Stimulated activated naive CD8-positive, alpha-beta T cell treated with anti-CD3 and anti-CD28 coated beads, Interleukin-15, amount 100 ng/mL, for 72 hours (primary cell): ENCODE measurements at regions not wholly inside any gene's neighbourhood (a gene's known extent, or its start where the extent isn't known, plus 50 kb on each side); places are given as distances from the start of the nearest gene placed in this dataset.

Source experiments
- ATAC-seq: fragments of 150-1000 bp; cut with Tn5 transposase; 2 replicates; pipeline ENCODE4 v1.10.0; 2021; ENCODE audit warnings: mild to moderate bottlenecking, moderate library complexity
- DNase-seq, 2 donors: peaks; one replicate each; pipeline ENCODE4 v3.0.0; 2021 to 2022
- H3K27ac Mint-ChIP-seq, 2 donors: one replicate each; pipeline ENCODE4 v1.8.0; 2022; ENCODE audit warnings: mild to moderate bottlenecking in 2 of 2, mixed read lengths in 2 of 2, moderate library complexity in 2 of 2
- H3K27me3 Mint-ChIP-seq: one replicate; pipeline ENCODE4 v1.8.0; 2022; ENCODE audit warnings: mixed read lengths
- H3K4me1 Mint-ChIP-seq: one replicate; pipeline ENCODE4 v1.8.0; 2022; ENCODE audit warnings: mild to moderate bottlenecking, mixed read lengths
- H3K4me3 Mint-ChIP-seq, 2 donors: one replicate each; pipeline ENCODE4 v1.8.0; 2022; ENCODE audit warnings: mild to moderate bottlenecking in 2 of 2, mixed read lengths in 2 of 2, moderate library complexity in 1 of 2
- H3K9me3 Mint-ChIP-seq, 2 donors: one replicate each; pipeline ENCODE4 v1.8.0; 2022; ENCODE audit warnings: mixed read lengths in 2 of 2

- Mint-ChIP-seq H3K27ac (no peak overlapping the region), H3K4me3 (no peak overlapping the region), H3K9me3 (no peaks in the 10 kb centered on the region), H3K27me3 (no peaks in the 10 kb centered on the region), H3K4me1 (no peaks in the 10 kb centered on the region)
- ATAC-seq, result no peak
- no peak for DNase-seq
Observed at GRCh38 chr4:158068068-158068467, 104.8 kb downstream of the GASK1B start.

DNA sequence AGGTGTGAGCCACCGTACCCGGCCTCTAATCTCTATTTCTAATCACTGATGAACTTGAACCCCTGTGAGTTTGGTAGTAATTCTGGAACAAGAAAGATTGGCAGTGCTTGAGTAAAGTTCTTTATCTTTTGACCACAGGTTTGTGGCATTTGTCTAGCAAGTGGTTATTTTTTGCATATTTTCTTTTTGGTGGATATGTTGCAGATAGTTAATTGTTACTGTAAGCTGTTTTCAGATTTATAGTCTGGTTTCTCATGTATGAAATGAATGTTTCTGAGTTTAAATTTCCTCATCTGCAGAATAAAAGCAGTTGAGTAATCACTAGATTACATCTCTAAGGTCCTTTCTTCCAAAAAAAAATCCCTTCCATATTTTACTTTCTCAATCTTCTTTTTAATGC lies 105.2 kb downstream of the GASK1B start:
- ATAC-seq (no peak), DNase-seq (no peak)
- Mint-ChIP-seq H3K27me3 (no peaks in the 10 kb centered on the region), H3K9me3 (no peaks in the 10 kb centered on the region), H3K4me1 (no peaks in the 10 kb centered on the region), H3K27ac (no peak overlapping the region), H3K4me3 (no peak overlapping the region)

GRCh38 chr4:158065603-158066002 lies 107.2 kb downstream of the GASK1B start:
- no peak for DNase-seq
- H3K9me3 Mint-ChIP-seq, result no peaks in the 10 kb centered on the region
- no peaks in the 10 kb centered on the region for H3K4me1 Mint-ChIP-seq
- no peak overlapping the region for H3K4me3 Mint-ChIP-seq
- no peaks in the 10 kb centered on the region for H3K27me3 Mint-ChIP-seq
- no peak overlapping the region for H3K27ac Mint-ChIP-seq
- ATAC-seq, result no peak

- Mint-ChIP-seq H3K4me3 (no peak overlapping the region), H3K9me3 (no peaks in the 10 kb centered on the region), H3K27me3 (no peaks in the 10 kb centered on the region), H3K27ac (no peak overlapping the region), H3K4me1 (no peaks in the 10 kb centered on the region)
- no peak for DNase-seq
- no peak for ATAC-seq
Observed at GRCh38 chr4:158065176-158065575, 107.6 kb downstream of the GASK1B start.

DNA sequence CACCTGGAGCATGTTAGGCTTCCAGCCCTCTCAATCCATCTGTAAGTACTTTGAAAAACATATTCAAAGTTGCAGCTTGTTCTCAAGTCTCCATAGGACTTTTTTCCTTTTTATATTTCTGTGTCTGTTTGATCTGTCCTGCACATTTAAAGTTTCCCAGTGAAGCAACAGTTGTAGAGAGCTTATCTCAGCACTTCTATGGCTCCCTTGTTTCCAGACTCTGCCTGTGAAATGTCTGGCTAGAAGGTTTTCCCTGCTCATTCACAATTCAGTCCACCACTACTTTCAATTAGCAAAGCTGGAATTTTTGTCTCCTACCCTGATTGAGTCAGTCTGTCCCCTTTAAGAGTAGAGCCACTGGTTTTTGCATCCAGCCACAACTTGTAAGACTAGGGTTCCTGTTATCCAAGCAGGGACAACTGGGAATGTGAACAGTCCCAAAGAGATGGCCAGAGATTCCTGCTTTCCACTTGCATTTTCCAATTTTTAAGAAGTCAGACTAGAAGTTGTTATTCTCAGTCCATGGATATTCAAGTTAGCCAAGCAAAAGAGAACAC lies 116.1 kb downstream of the GASK1B start:
- no peaks in the 10 kb centered on the region for H3K27me3 Mint-ChIP-seq
- no peaks in the 10 kb centered on the region for H3K4me1 Mint-ChIP-seq
- DNase-seq, result no peak
- no peak overlapping the region for H3K27ac Mint-ChIP-seq
- ATAC-seq, result no peak
- no peak overlapping the region for H3K4me3 Mint-ChIP-seq
- no peaks in the 10 kb centered on the region for H3K9me3 Mint-ChIP-seq

DNA sequence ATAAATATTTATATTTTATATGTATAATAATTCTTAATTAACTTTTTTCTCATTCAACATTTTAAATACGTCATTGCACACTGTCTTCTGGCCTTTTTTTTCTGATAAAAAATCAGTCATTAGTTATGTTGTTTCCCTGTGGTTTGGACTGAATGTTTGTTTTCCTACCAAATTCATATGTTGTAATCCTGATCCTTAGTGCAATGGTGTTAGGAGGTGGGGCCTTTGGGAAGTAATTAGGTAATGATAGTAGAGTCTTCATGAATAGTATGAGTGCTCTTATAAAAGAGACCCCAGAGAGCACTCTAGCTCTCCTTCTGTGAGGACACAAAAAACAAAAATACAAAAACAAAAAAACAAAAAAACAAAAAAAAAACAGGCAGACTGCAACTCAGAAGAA lies 117.2 kb downstream of the GASK1B start:
- Mint-ChIP-seq H3K27me3 (no peaks in the 10 kb centered on the region), H3K4me3 (no peak overlapping the region), H3K9me3 (no peaks in the 10 kb centered on the region), H3K4me1 (no peaks in the 10 kb centered on the region), H3K27ac (no peak overlapping the region)
- DNase-seq (no peak), ATAC-seq (no peak)

DNA sequence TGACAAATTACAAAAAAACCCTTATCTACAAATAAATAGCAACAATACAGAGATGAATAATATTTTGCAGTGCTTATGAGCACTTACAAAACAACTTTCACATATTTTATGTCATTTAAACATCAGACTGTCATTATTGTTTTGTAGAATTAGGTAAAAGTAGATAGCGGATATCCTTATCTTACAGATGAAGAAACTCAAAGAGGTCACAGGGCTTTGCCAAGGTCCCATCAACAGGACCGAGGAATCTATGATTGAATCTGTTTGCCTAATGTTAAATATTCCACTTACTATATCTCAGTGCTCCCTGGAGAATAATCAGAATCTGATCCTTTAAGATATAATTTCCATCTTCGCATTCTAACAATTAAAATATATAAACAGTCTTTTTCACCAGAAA lies 119.0 kb downstream of the GASK1B start:
- Mint-ChIP-seq H3K4me1 (no peaks in the 10 kb centered on the region), H3K27me3 (no peaks in the 10 kb centered on the region), H3K27ac (no peak overlapping the region), H3K9me3 (no peaks in the 10 kb centered on the region), H3K4me3 (no peak overlapping the region)
- no peak for ATAC-seq
- DNase-seq, result no peak

GRCh38 chr4:158053086-158053485 lies 119.7 kb downstream of the GASK1B start:
- Mint-ChIP-seq H3K4me3 (no peak overlapping the region), H3K27me3 (no peaks in the 10 kb centered on the region), H3K4me1 (no peaks in the 10 kb centered on the region), H3K27ac (no peak overlapping the region), H3K9me3 (no peaks in the 10 kb centered on the region)
- no peak for ATAC-seq
- DNase-seq, result no peak

GRCh38 chr4:158051401-158052235 lies 121.2 kb downstream of the GASK1B start:
- Mint-ChIP-seq H3K27me3 (no peaks in the 10 kb centered on the region), H3K9me3 (no peaks in the 10 kb centered on the region), H3K27ac (no peak overlapping the region), H3K4me1 (no peaks in the 10 kb centered on the region), H3K4me3 (no peak overlapping the region)
- ATAC-seq, result no peak
- DNase-seq, result no peak

DNA sequence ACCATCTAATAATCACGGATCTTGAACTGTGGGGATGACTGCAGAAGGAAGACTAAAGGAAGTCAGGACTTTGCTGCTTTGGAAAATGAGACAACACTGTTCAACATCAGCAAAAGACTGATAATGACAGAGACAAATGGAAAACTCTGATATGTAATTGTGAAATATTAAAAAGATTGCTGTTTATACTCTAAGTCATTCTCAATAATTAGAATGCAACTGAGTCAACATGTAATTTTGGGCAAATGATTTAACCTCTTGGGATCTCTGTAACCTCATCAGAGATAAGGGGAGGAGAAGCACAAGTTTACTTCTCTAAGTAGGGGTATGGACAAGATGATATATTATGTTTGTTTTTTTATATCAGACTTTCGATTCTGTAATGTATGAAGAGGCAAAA lies 121.9 kb downstream of the GASK1B start:
- H3K27me3 Mint-ChIP-seq, result no peaks in the 10 kb centered on the region
- no peak overlapping the region for H3K27ac Mint-ChIP-seq
- ATAC-seq (no peak), DNase-seq (no peak)
- H3K4me1 Mint-ChIP-seq, result no peaks in the 10 kb centered on the region
- H3K4me3 Mint-ChIP-seq, result no peak overlapping the region
- H3K9me3 Mint-ChIP-seq, result no peaks in the 10 kb centered on the region

DNA sequence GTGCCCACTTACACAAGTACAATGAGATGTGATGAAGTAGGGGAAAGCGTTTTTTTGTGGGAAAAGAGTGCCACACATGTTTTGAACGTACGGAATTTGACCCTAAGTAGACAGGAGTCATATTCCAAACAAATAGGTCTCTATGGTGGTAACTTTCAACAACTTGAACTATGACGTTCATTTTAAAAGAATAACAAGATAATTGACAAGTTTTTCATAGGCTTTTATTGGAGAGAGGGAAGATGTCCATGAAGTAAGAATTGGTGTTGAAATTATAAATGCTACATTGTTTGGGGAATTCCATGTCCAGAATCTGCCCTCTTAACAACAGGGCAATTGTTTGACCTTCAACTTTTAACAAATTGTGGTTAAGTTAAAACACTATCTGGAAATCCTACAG lies 126.5 kb downstream of the GASK1B start:
- no peak for DNase-seq
- Mint-ChIP-seq H3K4me3 (no peak overlapping the region), H3K27me3 (no peaks in the 10 kb centered on the region), H3K27ac (no peak overlapping the region), H3K4me1 (no peaks in the 10 kb centered on the region), H3K9me3 (peaks cover 0 to 14% of the 10 kb centered on the region in 2 donors)
- ATAC-seq, result no peak

GRCh38 chr4:158043971-158044618 lies 128.7 kb downstream of the GASK1B start:
- no peaks in the 10 kb centered on the region for H3K27me3 Mint-ChIP-seq
- H3K27ac Mint-ChIP-seq, result no peak overlapping the region
- H3K9me3 Mint-ChIP-seq, result peaks cover 9 to 27% of the 10 kb centered on the region in 2 donors
- ATAC-seq (no peak), DNase-seq (no peak)
- H3K4me1 Mint-ChIP-seq, result no peaks in the 10 kb centered on the region
- no peak overlapping the region for H3K4me3 Mint-ChIP-seq

GRCh38 chr4:158042591-158043030 lies 130.2 kb downstream of the GASK1B start:
- H3K4me1 Mint-ChIP-seq, result no peaks in the 10 kb centered on the region
- DNase-seq (no peak), ATAC-seq (no peak)
- peaks cover 9 to 27% of the 10 kb centered on the region in 2 donors for H3K9me3 Mint-ChIP-seq
- H3K4me3 Mint-ChIP-seq, result no peak overlapping the region
- H3K27ac Mint-ChIP-seq, result no peak overlapping the region
- H3K27me3 Mint-ChIP-seq, result no peaks in the 10 kb centered on the region

- no peaks in the 10 kb centered on the region for H3K4me1 Mint-ChIP-seq
- no peak for DNase-seq
- no peaks in the 10 kb centered on the region for H3K27me3 Mint-ChIP-seq
- peaks cover 9 to 34% of the 10 kb centered on the region in 2 donors for H3K9me3 Mint-ChIP-seq
- no peak overlapping the region for H3K27ac Mint-ChIP-seq
- no peak for ATAC-seq
- no peak overlapping the region for H3K4me3 Mint-ChIP-seq
Observed at GRCh38 chr4:158038718-158039117, 134.1 kb downstream of the GASK1B start.

GRCh38 chr4:158036998-158037397 lies 135.8 kb downstream of the GASK1B start:
- ATAC-seq (no peak), DNase-seq (no peak)
- H3K4me3 Mint-ChIP-seq, result no peak overlapping the region
- no peaks in the 10 kb centered on the region for H3K27me3 Mint-ChIP-seq
- no peak overlapping the region for H3K27ac Mint-ChIP-seq
- peaks cover 9 to 26% of the 10 kb centered on the region in 2 donors for H3K9me3 Mint-ChIP-seq
- H3K4me1 Mint-ChIP-seq, result no peaks in the 10 kb centered on the region

DNA sequence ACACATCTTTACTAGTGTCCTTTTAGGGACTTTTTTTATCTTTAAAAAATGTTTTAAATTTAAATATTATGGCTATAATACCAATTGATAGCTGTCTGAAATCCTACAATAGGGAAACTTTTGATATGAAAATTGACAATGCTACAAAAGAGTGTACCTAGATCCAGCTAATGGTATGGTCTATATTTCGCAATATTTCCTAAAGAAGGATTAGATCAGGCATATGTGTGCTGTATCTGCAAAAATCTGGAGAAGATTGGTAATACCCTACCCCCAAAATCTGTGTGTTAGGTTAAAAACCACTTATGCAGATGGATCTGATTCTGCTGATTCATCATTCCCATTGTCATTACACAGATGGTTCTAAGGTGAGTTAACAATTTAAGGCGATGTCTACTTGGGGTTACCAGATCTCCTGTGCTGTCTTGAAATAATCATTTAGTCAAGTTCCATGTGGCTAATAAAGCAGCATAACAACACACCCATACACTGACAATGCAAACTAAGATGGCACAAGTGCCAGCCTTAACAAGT lies 137.1 kb downstream of the GASK1B start:
- no peak overlapping the region for H3K27ac Mint-ChIP-seq
- H3K27me3 Mint-ChIP-seq, result no peaks in the 10 kb centered on the region
- H3K9me3 Mint-ChIP-seq, result peaks cover 4 to 14% of the 10 kb centered on the region in 2 donors
- H3K4me1 Mint-ChIP-seq, result no peaks in the 10 kb centered on the region
- no peak for DNase-seq
- no peak for ATAC-seq
- no peak overlapping the region for H3K4me3 Mint-ChIP-seq
